Trophoblast cell (in vitro differentiated cells and primary cell): ENCODE measurements at regions not wholly inside any gene's neighbourhood (a gene's known extent, or its start where the extent isn't known, plus 50 kb on each side); places are given as distances from the start of the nearest gene placed in this dataset.
"Not testable (repeated sequence)": the region's sequence is repeated elsewhere in the genome, so short reads cannot be mapped to it uniquely, and the experiment has no call there.

Experiments
- DNase-seq, 2 donors: peaks; one replicate each; pipeline ENCODE4 v3.0.0-alpha.2; 2016
- H2AFZ ChIP-seq: 2 replicates; pipeline ENCODE4 v1.6.1; 2013; ENCODE audit warnings: low read length, moderate library complexity, mild to moderate bottlenecking; ENCODE audit not compliant: insufficient read depth, poor library complexity
- H2AK5ac ChIP-seq: 2 replicates; pipeline ENCODE4 v1.6.1; 2013; ENCODE audit warnings: mild to moderate bottlenecking, low read length
- H2BK120ac ChIP-seq: 2 replicates; pipeline ENCODE4 v1.6.1; 2013; ENCODE audit warnings: low read length, mild to moderate bottlenecking, moderate library complexity; ENCODE audit not compliant: insufficient read depth, poor library complexity
- H2BK12ac ChIP-seq: 2 replicates; pipeline ENCODE4 v1.6.1; 2013; ENCODE audit warnings: mild to moderate bottlenecking, low read length, moderate library complexity
- H2BK5ac ChIP-seq: 2 replicates; pipeline ENCODE4 v1.6.1; 2013; ENCODE audit warnings: low read length, low read depth, moderate library complexity, mild to moderate bottlenecking; ENCODE audit not compliant: poor library complexity
- H3K14ac ChIP-seq: 2 replicates; pipeline ENCODE4 v1.6.1; 2013; ENCODE audit warnings: mild to moderate bottlenecking, low read length
- H3K18ac ChIP-seq: 2 replicates; pipeline ENCODE4 v1.6.1; 2013; ENCODE audit warnings: mild to moderate bottlenecking, low read length
- H3K23ac ChIP-seq: 2 replicates; pipeline ENCODE4 v1.6.1; 2013; ENCODE audit warnings: low read length
- H3K27ac ChIP-seq: 2 replicates; pipeline ENCODE4 v1.5.1; 2013; ENCODE audit warnings: low read depth, mild to moderate bottlenecking, inconsistent platforms, low read length, moderate library complexity
- H3K27me3 ChIP-seq: 2 replicates; pipeline ENCODE4 v1.6.1; 2013; ENCODE audit warnings: inconsistent platforms, mild to moderate bottlenecking, low read length, moderate library complexity; ENCODE audit not compliant: insufficient read depth
- H3K36me3 ChIP-seq, 2 experiments: 1 replicate in 1 of 2; 2 replicates in 1 of 2; pipeline ENCODE4 v1.6.1; 2013; ENCODE audit warnings: low read length in 2 of 2, mild to moderate bottlenecking in 2 of 2, moderate library complexity in 1 of 2; ENCODE audit not compliant: insufficient read depth in 2 of 2, control insufficient read depth in 1 of 2
- H3K4ac ChIP-seq: 2 replicates; pipeline ENCODE4 v1.6.1; 2013; ENCODE audit warnings: low read depth, mild to moderate bottlenecking, low read length, moderate library complexity
- H3K4me1 ChIP-seq, 2 experiments: 1 replicate in 1 of 2; 2 replicates in 1 of 2; pipeline ENCODE4 v1.6.1; 2013; ENCODE audit warnings: low read length in 2 of 2, mild to moderate bottlenecking in 2 of 2, moderate library complexity in 1 of 2; ENCODE audit not compliant: insufficient read depth in 2 of 2, control insufficient read depth in 1 of 2
- H3K4me2 ChIP-seq: 2 replicates; pipeline ENCODE4 v1.6.1; 2013; ENCODE audit warnings: inconsistent platforms, mild to moderate bottlenecking, low read length, moderate library complexity
- H3K4me3 ChIP-seq: 2 replicates; pipeline ENCODE4 v1.5.1; 2013; ENCODE audit warnings: mild to moderate bottlenecking, low read depth, low read length, inconsistent platforms
- H3K79me1 ChIP-seq: one replicate; pipeline ENCODE4 v1.6.1; 2013; ENCODE audit warnings: low read length
- H3K79me2 ChIP-seq: 2 replicates; pipeline ENCODE4 v1.6.1; 2013; ENCODE audit warnings: low read length, mild to moderate bottlenecking; ENCODE audit not compliant: control insufficient read depth, insufficient read depth, poor library complexity
- H3K9ac ChIP-seq: 2 replicates; pipeline ENCODE4 v1.6.1; 2013; ENCODE audit warnings: mild to moderate bottlenecking, low read length
- H3K9me3 ChIP-seq: 2 replicates; pipeline ENCODE4 v1.6.1; 2013; ENCODE audit warnings: low read depth, mild to moderate bottlenecking, control low read depth, inconsistent platforms, low read length; ENCODE audit not compliant: insufficient read depth
- H4K12ac ChIP-seq: 2 replicates; pipeline ENCODE4 v1.6.1; 2013; ENCODE audit warnings: low read depth, mild to moderate bottlenecking, low read length, moderate library complexity
- H4K8ac ChIP-seq: 2 replicates; pipeline ENCODE4 v1.6.1; 2013; ENCODE audit warnings: low read depth, mild to moderate bottlenecking, low read length, moderate library complexity
- H4K91ac ChIP-seq: one replicate; pipeline ENCODE4 v1.6.1; 2013; ENCODE audit warnings: low read depth, mild to moderate bottlenecking, low read length, moderate library complexity
- WGBS: extraction: QIAGEN DNeasy Blood & Tissue Kit; methylation state at CpG from one replicate; pipeline ENCODE4 v1.1.7; 2013; ENCODE audit warnings: missing lambda C conversion rate; ENCODE audit not compliant: insufficient read length, insufficient coverage; ENCODE audit errors: extremely low coverage; 5-methylcytosine and 5-hydroxymethylcytosine counted together

- H3K23ac ChIP-seq = no peak overlapping the region
- peak overlapping the region; percentile 29 for H2BK120ac ChIP-seq
Observed at GRCh38 chr1:203559523-203559922, 65.6 kb downstream of the OPTC start.

GRCh38 chr1:203561761-203562160 is 64.9 kb upstream of the ATP2B4 start:
- no CpG with 5 or more reads among the region's 1 CpG for WGBS
- not testable (repeated sequence) for DNase-seq, H4K8ac ChIP-seq, H3K18ac ChIP-seq, H3K4me2 ChIP-seq, H3K9me3 ChIP-seq, H3K23ac ChIP-seq, H3K27ac ChIP-seq, H2AK5ac ChIP-seq, H3K14ac ChIP-seq, H2BK12ac ChIP-seq, H2AFZ ChIP-seq, H3K4me3 ChIP-seq, H2BK120ac ChIP-seq, H3K9ac ChIP-seq, H2BK5ac ChIP-seq, H3K27me3 ChIP-seq, H3K79me1 ChIP-seq, H4K12ac ChIP-seq, H3K79me2 ChIP-seq, H4K91ac ChIP-seq, H3K36me3 ChIP-seq, H3K4ac ChIP-seq
- H3K4me1 ChIP-seq = peaks cover 6 to 10% of the 10 kb centered on the region in 2 experiments

More at GRCh38 chr1:203559523-203559922, 65.6 kb downstream of the OPTC start:
- Histone ChIP-seq H4K91ac (peak overlapping the region; percentile 1), H3K4me1 (peaks cover 23 to 28% of the 10 kb centered on the region in 2 experiments), H3K4ac (no peak overlapping the region), H2BK12ac (peak overlapping the region; percentile 10), H3K9ac (no peak overlapping the region), H3K79me1 (peaks cover 24% of the 10 kb centered on the region), H2AK5ac (no peak overlapping the region), H3K27ac (no peak overlapping the region), H3K9me3 (peaks cover 2% of the 10 kb centered on the region), H4K12ac (no peak overlapping the region), H3K4me3 (no peak overlapping the region), H3K18ac (no peak overlapping the region), H4K8ac (no peak overlapping the region), H2BK5ac (no peak overlapping the region), H3K4me2 (no peak overlapping the region), H3K79me2 (peaks cover 3% of the 10 kb centered on the region), H3K27me3 (no peaks in the 10 kb centered on the region), H2AFZ (no peak overlapping the region), H3K36me3 (no peaks in the 10 kb centered on the region), H3K14ac (no peak overlapping the region)
- no peak for DNase-seq
- WGBS = no CpG with 5 or more reads among the region's 6 CpGs

DNA sequence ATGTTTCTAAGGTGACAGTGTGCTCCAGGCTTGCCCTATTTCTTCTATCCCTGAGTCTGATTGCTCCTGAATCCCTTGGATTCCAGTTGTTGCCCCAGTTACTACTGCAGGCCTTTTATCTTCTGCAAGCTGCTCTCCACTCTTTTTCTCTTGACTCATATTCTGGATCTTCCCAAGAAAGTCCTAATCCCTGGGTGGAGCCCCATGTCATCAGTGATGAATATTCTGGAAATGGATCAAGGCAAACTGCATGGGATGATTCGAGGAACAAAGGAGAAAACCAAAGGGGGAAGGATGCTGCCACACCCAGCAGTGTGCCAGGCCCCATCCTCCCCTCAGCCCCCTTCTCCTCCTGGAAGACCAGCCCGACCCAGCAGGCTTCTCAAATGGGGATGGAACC is 63.3 kb upstream of the ATP2B4 start:
- H3K4ac ChIP-seq = no peak overlapping the region
- H3K9ac ChIP-seq = no peak overlapping the region
- peak overlapping the region; percentile 24 for H2AK5ac ChIP-seq
- H2BK120ac ChIP-seq = no peak overlapping the region
- no peak for DNase-seq
- H3K27me3 ChIP-seq = no peaks in the 10 kb centered on the region
- H4K8ac ChIP-seq = no peak overlapping the region
- no peaks in the 10 kb centered on the region for H3K9me3 ChIP-seq
- no peak overlapping the region for H3K23ac ChIP-seq
- no peak overlapping the region for H2AFZ ChIP-seq
- H3K4me1 ChIP-seq = peaks cover 0 to 3% of the 10 kb centered on the region in 2 experiments
- WGBS = no CpG with 5 or more reads among the region's 2 CpGs
- no peak overlapping the region for H4K91ac ChIP-seq
- no peak overlapping the region for H4K12ac ChIP-seq
- no peaks in the 10 kb centered on the region for H3K36me3 ChIP-seq
- no peak overlapping the region for H3K14ac ChIP-seq
- H2BK5ac ChIP-seq = no peak overlapping the region
- no peak overlapping the region for H3K4me3 ChIP-seq
- H2BK12ac ChIP-seq = no peak overlapping the region
- no peak overlapping the region for H3K18ac ChIP-seq
- H3K4me2 ChIP-seq = no peak overlapping the region
- H3K79me1 ChIP-seq = peaks cover 4% of the 10 kb centered on the region
- no peaks in the 10 kb centered on the region for H3K79me2 ChIP-seq
- H3K27ac ChIP-seq = no peak overlapping the region

GRCh38 chr1:203564024-203564423 is 62.6 kb upstream of the ATP2B4 start:
- no peak overlapping the region for H2BK120ac ChIP-seq
- H3K79me1 ChIP-seq = peaks cover 1% of the 10 kb centered on the region
- WGBS = no CpG with 5 or more reads among the region's 5 CpGs
- no peak overlapping the region for H3K4me3 ChIP-seq
- no peak overlapping the region for H3K14ac ChIP-seq
- no peak overlapping the region for H4K12ac ChIP-seq
- H3K9me3 ChIP-seq = no peaks in the 10 kb centered on the region
- H3K27ac ChIP-seq = no peak overlapping the region
- no peak overlapping the region for H3K18ac ChIP-seq
- no peaks in the 10 kb centered on the region for H3K27me3 ChIP-seq
- H3K9ac ChIP-seq = no peak overlapping the region
- H3K23ac ChIP-seq = no peak overlapping the region
- H2AK5ac ChIP-seq = no peak overlapping the region
- H3K4me1 ChIP-seq = peaks cover 0 to under 1% of the 10 kb centered on the region in 2 experiments
- no peak overlapping the region for H3K4me2 ChIP-seq
- no peaks in the 10 kb centered on the region for H3K36me3 ChIP-seq
- peak; percentile 29 to 73 for DNase-seq
- H4K91ac ChIP-seq = no peak overlapping the region
- H4K8ac ChIP-seq = no peak overlapping the region
- no peak overlapping the region for H2AFZ ChIP-seq
- no peaks in the 10 kb centered on the region for H3K79me2 ChIP-seq
- H2BK5ac ChIP-seq = no peak overlapping the region
- no peak overlapping the region for H2BK12ac ChIP-seq
- H3K4ac ChIP-seq = no peak overlapping the region
